Astrocyte (in vitro differentiated cells and primary cell): ENCODE measurements at regions not wholly inside any gene's neighbourhood (a gene's known extent, or its start where the extent isn't known, plus 50 kb on each side); places are given as distances from the start of the nearest gene placed in this dataset.
"Not testable (repeated sequence)": the region's sequence is repeated elsewhere in the genome, so short reads cannot be mapped to it uniquely, and the experiment has no call there.

Source experiments
- EZH2 ChIP-seq: IDR thresholded peaks from 2 replicates; pipeline ENCODE4 v1.6.1; 2012; ENCODE audit warnings: mild to moderate bottlenecking, low read length, inconsistent platforms; ENCODE audit not compliant: insufficient read depth
- TF ChIP-seq, protein P1 (sequence below): IDR thresholded peaks from 2 replicates; pipeline ENCODE4 v1.5.1; 2011; ENCODE audit warnings: low read depth, mild to moderate bottlenecking, inconsistent platforms, low read length, moderate library complexity; ENCODE audit not compliant: insufficient read depth

DNA sequence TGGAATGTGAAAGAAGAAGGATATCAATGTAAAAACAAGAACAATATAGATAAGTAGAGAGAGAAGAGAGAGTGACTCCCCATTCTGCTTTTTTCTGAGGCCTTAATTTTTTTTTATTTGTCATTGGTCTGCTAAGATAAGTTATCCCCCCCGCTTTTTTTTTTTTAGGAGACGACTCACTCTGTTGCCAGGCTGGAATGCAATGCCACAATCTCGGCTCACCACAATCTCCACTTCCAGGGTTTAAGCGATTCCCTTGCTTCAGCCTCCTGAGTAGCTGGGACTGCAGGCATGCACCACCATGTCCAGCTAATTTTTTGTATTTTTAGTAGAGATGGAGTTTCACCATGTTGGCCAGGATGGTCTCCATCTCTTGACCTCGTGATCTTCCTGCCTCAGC, 677.0 kb downstream of the MAFB start:
- TF ChIP-seq, protein P1, sequence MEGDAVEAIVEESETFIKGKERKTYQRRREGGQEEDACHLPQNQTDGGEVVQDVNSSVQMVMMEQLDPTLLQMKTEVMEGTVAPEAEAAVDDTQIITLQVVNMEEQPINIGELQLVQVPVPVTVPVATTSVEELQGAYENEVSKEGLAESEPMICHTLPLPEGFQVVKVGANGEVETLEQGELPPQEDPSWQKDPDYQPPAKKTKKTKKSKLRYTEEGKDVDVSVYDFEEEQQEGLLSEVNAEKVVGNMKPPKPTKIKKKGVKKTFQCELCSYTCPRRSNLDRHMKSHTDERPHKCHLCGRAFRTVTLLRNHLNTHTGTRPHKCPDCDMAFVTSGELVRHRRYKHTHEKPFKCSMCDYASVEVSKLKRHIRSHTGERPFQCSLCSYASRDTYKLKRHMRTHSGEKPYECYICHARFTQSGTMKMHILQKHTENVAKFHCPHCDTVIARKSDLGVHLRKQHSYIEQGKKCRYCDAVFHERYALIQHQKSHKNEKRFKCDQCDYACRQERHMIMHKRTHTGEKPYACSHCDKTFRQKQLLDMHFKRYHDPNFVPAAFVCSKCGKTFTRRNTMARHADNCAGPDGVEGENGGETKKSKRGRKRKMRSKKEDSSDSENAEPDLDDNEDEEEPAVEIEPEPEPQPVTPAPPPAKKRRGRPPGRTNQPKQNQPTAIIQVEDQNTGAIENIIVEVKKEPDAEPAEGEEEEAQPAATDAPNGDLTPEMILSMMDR = not testable (repeated sequence)
- TF ChIP-seq EZH2 = not testable (repeated sequence)
